IPS-15b (cell line): ENCODE measurements at regions not wholly inside any gene's neighbourhood (a gene's known extent, or its start where the extent isn't known, plus 50 kb on each side); places are given as distances from the start of the nearest gene placed in this dataset.

ENCODE experiments used
- H3K27me3 ChIP-seq: one replicate; pipeline ENCODE4 v1.6.1; 2013; ENCODE audit warnings: low read length; ENCODE audit not compliant: control insufficient read depth, insufficient read depth
- H3K36me3 ChIP-seq: one replicate; pipeline ENCODE4 v1.6.1; 2013; ENCODE audit warnings: low read length; ENCODE audit not compliant: control insufficient read depth, insufficient read depth
- H3K4me1 ChIP-seq: one replicate; pipeline ENCODE4 v1.6.1; 2013; ENCODE audit warnings: mild to moderate bottlenecking, low read length; ENCODE audit not compliant: control insufficient read depth, insufficient read depth
- H3K4me3 ChIP-seq: one replicate; pipeline ENCODE4 v1.5.1; 2013; ENCODE audit warnings: low read depth, low read length
- H3K9ac ChIP-seq: one replicate; pipeline ENCODE4 v1.6.1; 2013; ENCODE audit warnings: low read depth, mild to moderate bottlenecking, low read length
- H3K9me3 ChIP-seq: one replicate; pipeline ENCODE4 v1.6.1; 2013; ENCODE audit warnings: mild to moderate bottlenecking, low read length; ENCODE audit not compliant: control insufficient read depth, insufficient read depth

- Histone ChIP-seq H3K4me3 (no peak overlapping the region), H3K36me3 (no peaks in the 10 kb centered on the region), H3K9ac (no peak overlapping the region), H3K27me3 (no peaks in the 10 kb centered on the region), H3K4me1 (peaks cover 2% of the 10 kb centered on the region), H3K9me3 (no peaks in the 10 kb centered on the region)
These were observed 197.3 kb upstream of the LDB2 start for GRCh38 chr4:17095771-17096170.

- Histone ChIP-seq H3K36me3 (no peaks in the 10 kb centered on the region), H3K9me3 (no peaks in the 10 kb centered on the region), H3K4me1 (peaks cover 2% of the 10 kb centered on the region), H3K4me3 (no peak overlapping the region), H3K27me3 (no peaks in the 10 kb centered on the region), H3K9ac (no peak overlapping the region)
These were observed 196.4 kb upstream of the LDB2 start for GRCh38 chr4:17094876-17095210.

- no peaks in the 10 kb centered on the region for H3K9me3 ChIP-seq
- no peak overlapping the region for H3K4me3 ChIP-seq
- H3K36me3 ChIP-seq: no peaks in the 10 kb centered on the region
- no peaks in the 10 kb centered on the region for H3K27me3 ChIP-seq
- no peak overlapping the region for H3K9ac ChIP-seq
- peaks cover 2% of the 10 kb centered on the region for H3K4me1 ChIP-seq
These were observed 195.9 kb upstream of the LDB2 start for GRCh38 chr4:17094159-17094875.

- H3K36me3 ChIP-seq: no peaks in the 10 kb centered on the region
- no peak overlapping the region for H3K9ac ChIP-seq
- peaks cover 2% of the 10 kb centered on the region for H3K4me1 ChIP-seq
- no peaks in the 10 kb centered on the region for H3K27me3 ChIP-seq
- no peak overlapping the region for H3K4me3 ChIP-seq
- no peaks in the 10 kb centered on the region for H3K9me3 ChIP-seq
These were observed 195.0 kb upstream of the LDB2 start for GRCh38 chr4:17093481-17093880.

- no peak overlapping the region for H3K4me3 ChIP-seq
- H3K36me3 ChIP-seq: no peaks in the 10 kb centered on the region
- H3K27me3 ChIP-seq: no peaks in the 10 kb centered on the region
These were observed 194.4 kb upstream of the LDB2 start for GRCh38 chr4:17092736-17093437.

GRCh38 chr4:17091104-17091503 lies 192.7 kb upstream of the LDB2 start:
- Histone ChIP-seq H3K9ac (no peak overlapping the region), H3K9me3 (no peaks in the 10 kb centered on the region), H3K36me3 (no peaks in the 10 kb centered on the region), H3K4me1 (no peaks in the 10 kb centered on the region), H3K4me3 (no peak overlapping the region), H3K27me3 (no peaks in the 10 kb centered on the region)

More at GRCh38 chr4:17092736-17093437, 194.4 kb upstream of the LDB2 start:
- H3K4me1 ChIP-seq: peaks cover 2% of the 10 kb centered on the region
- no peak overlapping the region for H3K9ac ChIP-seq
- H3K9me3 ChIP-seq: no peaks in the 10 kb centered on the region

- no peaks in the 10 kb centered on the region for H3K36me3 ChIP-seq
- no peak overlapping the region for H3K9ac ChIP-seq
- H3K4me3 ChIP-seq: no peak overlapping the region
- no peaks in the 10 kb centered on the region for H3K27me3 ChIP-seq
- no peaks in the 10 kb centered on the region for H3K4me1 ChIP-seq
- H3K9me3 ChIP-seq: no peaks in the 10 kb centered on the region
These were observed 191.6 kb upstream of the LDB2 start for GRCh38 chr4:17090063-17090462.

GRCh38 chr4:17085416-17085815 lies 187.0 kb upstream of the LDB2 start:
- Histone ChIP-seq H3K4me1 (no peaks in the 10 kb centered on the region), H3K9ac (no peak overlapping the region), H3K36me3 (no peaks in the 10 kb centered on the region), H3K4me3 (no peak overlapping the region), H3K27me3 (no peaks in the 10 kb centered on the region), H3K9me3 (no peaks in the 10 kb centered on the region)

GRCh38 chr4:17082186-17082585 lies 183.7 kb upstream of the LDB2 start:
- no peak overlapping the region for H3K4me3 ChIP-seq
- H3K36me3 ChIP-seq: no peaks in the 10 kb centered on the region
- no peaks in the 10 kb centered on the region for H3K27me3 ChIP-seq

GRCh38 chr4:17081179-17081578 lies 182.7 kb upstream of the LDB2 start:
- no peaks in the 10 kb centered on the region for H3K4me1 ChIP-seq
- H3K9ac ChIP-seq: no peak overlapping the region
- H3K36me3 ChIP-seq: no peaks in the 10 kb centered on the region
- no peaks in the 10 kb centered on the region for H3K27me3 ChIP-seq
- no peaks in the 10 kb centered on the region for H3K9me3 ChIP-seq
- H3K4me3 ChIP-seq: no peak overlapping the region

More at GRCh38 chr4:17082186-17082585, 183.7 kb upstream of the LDB2 start:
- no peaks in the 10 kb centered on the region for H3K9me3 ChIP-seq
- no peaks in the 10 kb centered on the region for H3K4me1 ChIP-seq
- H3K9ac ChIP-seq: no peak overlapping the region

- no peaks in the 10 kb centered on the region for H3K36me3 ChIP-seq
These were observed 178.7 kb upstream of the LDB2 start for GRCh38 chr4:17077105-17077504.

GRCh38 chr4:17072483-17072882 lies 174.0 kb upstream of the LDB2 start:
- H3K4me1 ChIP-seq: no peaks in the 10 kb centered on the region
- no peak overlapping the region for H3K4me3 ChIP-seq
- no peak overlapping the region for H3K9ac ChIP-seq
- H3K36me3 ChIP-seq: no peaks in the 10 kb centered on the region
- no peaks in the 10 kb centered on the region for H3K9me3 ChIP-seq
- H3K27me3 ChIP-seq: no peaks in the 10 kb centered on the region

More at GRCh38 chr4:17077105-17077504, 178.7 kb upstream of the LDB2 start:
- no peaks in the 10 kb centered on the region for H3K27me3 ChIP-seq
- no peaks in the 10 kb centered on the region for H3K4me1 ChIP-seq
- no peak overlapping the region for H3K4me3 ChIP-seq
- no peaks in the 10 kb centered on the region for H3K9me3 ChIP-seq
- no peak overlapping the region for H3K9ac ChIP-seq
